GM12878 (cell line): ENCODE measurements at regions not wholly inside any gene's neighbourhood (a gene's known extent, or its start where the extent isn't known, plus 50 kb on each side); places are given as distances from the start of the nearest gene placed in this dataset.

ENCODE experiments used
- ATAC-seq: fragments of 200-7000 bp; cut with Tn5 transposase; 3 replicates; pipeline ENCODE4 v1.9.1; 2020; ENCODE audit warnings: mild to moderate bottlenecking, moderate library complexity
- BruUV-seq: library from RNA; stranded (reverse); fragments of 400-500 nt; replicated peaks from 2 replicates; lab custom pipeline; 2021; lab: Mats Ljungman, UMichigan
- CTCF ChIA-PET: fragments of 300-600 bp; sonication (Branson Sonifier 250); formaldehyde crosslinking; extraction: SDS; loops from one replicate; lab custom pipeline; 2021; ENCODE audit warnings: inconsistent platforms; lab: Yijun Ruan, JAX
- POLR2A ChIA-PET: fragments of 350-600 bp; formaldehyde crosslinking; extraction: SDS; loops from one replicate; lab custom pipeline; 2021; ENCODE audit warnings: inconsistent platforms; lab: Charles Lee
- RAD21 ChIA-PET: fragments of 300-600 bp; sonication (Branson Sonifier 250); formaldehyde crosslinking; loops from one replicate; lab custom pipeline; 2023; ENCODE audit warnings: antibody characterized with exemption; ENCODE audit not compliant: unreplicated experiment; lab: Charles Lee
- SMC1A ChIA-PET: fragments of 300-600 bp; sonication (Branson Sonifier 250); formaldehyde crosslinking; loops from one replicate; lab custom pipeline; 2023; ENCODE audit not compliant: unreplicated experiment, uncharacterized antibody; lab: Charles Lee
- DNase-seq: peaks from one replicate; pipeline ENCODE4 v3.0.0-alpha.2; 2011; ENCODE audit warnings: low read depth, low spot score
- FAIRE-seq: peaks from 3 replicates; lab custom pipeline; 2011; peaks lifted over from hg19 to GRCh38; lab: Jason Lieb, UNC
- H2AFZ ChIP-seq: 2 replicates; pipeline ENCODE4 v1.6.0; 2011; ENCODE audit warnings: low read depth, low read length, control low read depth; ENCODE audit not compliant: control insufficient read depth
- H3K27ac ChIP-seq: 2 replicates; pipeline ENCODE4 v1.5.1; 2011; ENCODE audit warnings: control low read depth; ENCODE audit not compliant: control insufficient read depth, insufficient read depth
- H3K27me3 ChIP-seq, 2 experiments: replicated peaks in 1 of 2; 2 replicates each; pipeline versions ENCODE4 v1.6.0 to v1.6.1; 2011; ENCODE audit warnings: low read length in 1 of 2; ENCODE audit not compliant: control insufficient read depth in 2 of 2, insufficient read depth in 2 of 2
- H3K36me3 ChIP-seq, 2 experiments: 2 replicates each; pipeline ENCODE4 v1.5.1; 2011; ENCODE audit warnings: low read length in 1 of 2; ENCODE audit not compliant: control insufficient read depth in 2 of 2, insufficient read depth in 2 of 2
- H3K4me1 ChIP-seq: 2 replicates; pipeline ENCODE4 v1.6.1; 2011; ENCODE audit warnings: mild to moderate bottlenecking, low read length, moderate library complexity, mixed read lengths; ENCODE audit not compliant: control insufficient read depth, insufficient read depth
- H3K4me2 ChIP-seq: 2 replicates; pipeline ENCODE4 v1.6.0; 2011; ENCODE audit warnings: control low read depth; ENCODE audit not compliant: control insufficient read depth, insufficient read depth
- H3K4me3 ChIP-seq: fragments of 200-600 bp; sonication (generic); 2 replicates; pipeline ENCODE4 v1.5.1; 2016
- H3K79me2 ChIP-seq: 2 replicates; pipeline ENCODE4 v1.6.0; 2011; ENCODE audit warnings: low read length; ENCODE audit not compliant: control insufficient read depth, insufficient read depth
- H3K9ac ChIP-seq: 2 replicates; pipeline ENCODE4 v1.8.0; 2011; ENCODE audit warnings: low read length, control low read depth, mixed read lengths; ENCODE audit not compliant: control insufficient read depth, insufficient read depth
- H3K9me3 ChIP-seq: replicated peaks from 3 replicates; pipeline ENCODE4 v1.5.1; 2011; ENCODE audit warnings: mild to moderate bottlenecking, low read length; ENCODE audit not compliant: control insufficient read depth, insufficient read depth
- H4K20me1 ChIP-seq: 2 replicates; pipeline ENCODE4 v1.6.0; 2011; ENCODE audit not compliant: control insufficient read depth, insufficient read depth
- BACH1 ChIP-seq: fragments of 450-650 bp; IDR thresholded peaks from 2 replicates; pipeline ENCODE4 v1.6.1; 2017; ENCODE audit warnings: mild to moderate bottlenecking, borderline replicate concordance
- CREB1 ChIP-seq: IDR thresholded peaks from 2 replicates; pipeline ENCODE4 v1.6.1; 2012; ENCODE audit warnings: low read depth, mild to moderate bottlenecking, inconsistent platforms
- CTCF ChIP-seq, 3 experiments: IDR thresholded peaks in 2 of 3; conservative IDR thresholded peaks in 1 of 3; 2 replicates each; pipeline ENCODE4 v1.5.1; 2011; ENCODE audit warnings: low read depth in 3 of 3, low read length in 3 of 3, mild to moderate bottlenecking in 3 of 3, control low read depth in 2 of 3, moderate library complexity in 2 of 3, inconsistent platforms in 1 of 3, mixed read lengths in 1 of 3; ENCODE audit not compliant: control insufficient read depth in 2 of 3, insufficient read depth in 1 of 3; ENCODE audit errors: extremely low read depth in 1 of 3
- DPF2 ChIP-seq: fragments of 450-650 bp; IDR thresholded peaks from 2 replicates; pipeline ENCODE4 v1.6.1; 2017; ENCODE audit warnings: mild to moderate bottlenecking
- FOXM1 ChIP-seq: IDR thresholded peaks from 2 replicates; pipeline ENCODE4 v1.6.1; 2012; ENCODE audit warnings: low read depth, mild to moderate bottlenecking, inconsistent platforms, low read length, moderate library complexity
- HDAC6 ChIP-seq: fragments of 200-600 bp; sonication (generic); IDR thresholded peaks from one replicate; pipeline ENCODE4 v1.8.0; 2017; ENCODE audit warnings: antibody characterized with exemption; ENCODE audit not compliant: unreplicated experiment
- LARP7 ChIP-seq: fragments of 450-650 bp; IDR thresholded peaks from 2 replicates; pipeline ENCODE4 v1.6.1; 2017; ENCODE audit warnings: mild to moderate bottlenecking
- MLLT1 ChIP-seq: fragments of 450-650 bp; IDR thresholded peaks from 2 replicates; pipeline ENCODE4 v1.6.1; 2016; ENCODE audit warnings: mild to moderate bottlenecking
- MYB ChIP-seq: fragments of 150-350 bp; IDR thresholded peaks from 2 replicates; pipeline ENCODE4 v1.6.1; 2014; ENCODE audit warnings: mild to moderate bottlenecking, low read depth, low read length, borderline replicate concordance
- NKRF ChIP-seq: fragments of 450-650 bp; conservative IDR thresholded peaks from 2 replicates; pipeline ENCODE4 v1.6.1; 2017; ENCODE audit warnings: mild to moderate bottlenecking, moderate library complexity
- POLR2AphosphoS2 ChIP-seq: IDR thresholded peaks from 2 replicates; pipeline ENCODE4 v1.6.1; 2011; ENCODE audit warnings: low read depth, mild to moderate bottlenecking, low read length, improper control_type of control experiment, moderate library complexity
- RBBP5 ChIP-seq: fragments of 200-600 bp; sonication (generic); conservative IDR thresholded peaks from 2 replicates; pipeline ENCODE4 v1.6.1; 2016
- SMAD1 ChIP-seq: fragments of 450-650 bp; IDR thresholded peaks from 2 replicates; pipeline ENCODE4 v1.6.1; 2018; ENCODE audit warnings: mild to moderate bottlenecking, low read depth; ENCODE audit not compliant: partially characterized antibody
- TBL1XR1 ChIP-seq: IDR thresholded peaks from 2 replicates; pipeline ENCODE4 v1.6.1; 2012; ENCODE audit warnings: low read depth, low read length, improper control_type of control experiment
- ZNF207 ChIP-seq: fragments of 450-650 bp; IDR thresholded peaks from 2 replicates; pipeline ENCODE4 v1.6.1; 2014; ENCODE audit warnings: antibody characterized with exemption, mild to moderate bottlenecking, borderline replicate concordance
- ZZZ3 ChIP-seq: IDR thresholded peaks from 2 replicates; pipeline ENCODE4 v1.6.1; 2011; ENCODE audit warnings: low read depth; ENCODE audit not compliant: control insufficient read depth, insufficient read length
- WGBS: methylation state at CpG from one replicate; pipeline ENCODE4 v1.1.6; 2016; ENCODE audit warnings: low lambda C conversion rate; ENCODE audit not compliant: insufficient replicate concordance, insufficient coverage; ENCODE audit errors: missing lambda C conversion rate; 5-methylcytosine and 5-hydroxymethylcytosine counted together
- in situ Hi-C: fragments of 300-500 bp; cut with MboI; formaldehyde crosslinking; loops from 9 replicates; pipeline ENCODE4 v1.14.3; 2018; ENCODE audit warnings: mixed read lengths
- intact Hi-C: fragments of 100-400 bp; cut with micrococcal nuclease; formaldehyde crosslinking; loops from one replicate; pipeline ENCODE4 v1.14.2; 2022; ENCODE audit not compliant: unreplicated experiment
- TF ChIP-seq, protein P1 (sequence below): fragments of 450-650 bp; IDR thresholded peaks from 2 replicates; pipeline ENCODE4 v1.6.1; 2017; ENCODE audit warnings: borderline replicate concordance

DNA sequence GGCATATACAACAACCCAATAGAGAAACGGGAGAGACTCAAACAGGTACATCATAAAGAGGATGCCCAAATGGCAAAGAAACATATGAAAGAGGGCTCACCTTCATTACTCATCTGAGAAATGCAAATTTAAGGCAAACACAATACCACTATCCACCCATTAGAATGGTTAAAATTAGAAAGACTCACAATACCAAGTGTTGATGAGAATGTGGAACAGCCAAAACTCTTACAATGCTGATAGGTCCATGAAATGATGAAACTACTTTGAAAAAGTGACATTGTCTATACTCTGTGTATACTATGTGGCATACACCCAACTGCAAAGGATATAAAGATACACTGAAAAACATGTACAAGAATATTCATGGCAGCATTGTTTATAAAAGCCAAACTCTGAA, 96.2 kb upstream of the TSHZ3 start (continued):
- no peak for TF ChIP-seq CTCF (IDR thresholded peaks at IDR 0.05 in 2 of 3, conservative IDR thresholded peaks at IDR 0.05 in 1 of 3; ENCODE audit: control insufficient read depth in 2 of 3, extremely low read depth in 1 of 3, insufficient read depth in 1 of 3, low read depth in 3 of 3, low read length in 3 of 3)
- TF ChIP-seq ZZZ3 = no peak
- no peak for TF ChIP-seq TBL1XR1

- ChIA-PET SMC1A (no interaction called here), POLR2A (no interaction called here), RAD21 (no interaction called here), CTCF (no interaction called here)
- H3K36me3 ChIP-seq = no peaks in the 10 kb centered on the region
- no TSS peak for BruUV-seq
- in situ Hi-C loops = no loop called here
- no peaks in the 10 kb centered on the region for H3K79me2 ChIP-seq
- no peak overlapping the region for H3K9ac ChIP-seq
- H3K4me1 ChIP-seq = no peaks in the 10 kb centered on the region
- H3K27ac ChIP-seq = no peak overlapping the region
- intact Hi-C loops = no loop called here
- 32% methylated on average over 7 of the region's 7 CpGs for WGBS
- H3K4me3 ChIP-seq = no peak overlapping the region
- no peak overlapping the region for H2AFZ ChIP-seq
- ATAC-seq = no peak
- no peaks in the 10 kb centered on the region for H4K20me1 ChIP-seq
- no peaks in the 10 kb centered on the region for H3K27me3 ChIP-seq
- FAIRE-seq = no peak
- H3K9me3 ChIP-seq = no peaks in the 10 kb centered on the region; the same call in 2 of the 3 replicates
- H3K4me2 ChIP-seq = no peak overlapping the region
- DNase-seq = no peak
- TF ChIP-seq, protein P1, sequence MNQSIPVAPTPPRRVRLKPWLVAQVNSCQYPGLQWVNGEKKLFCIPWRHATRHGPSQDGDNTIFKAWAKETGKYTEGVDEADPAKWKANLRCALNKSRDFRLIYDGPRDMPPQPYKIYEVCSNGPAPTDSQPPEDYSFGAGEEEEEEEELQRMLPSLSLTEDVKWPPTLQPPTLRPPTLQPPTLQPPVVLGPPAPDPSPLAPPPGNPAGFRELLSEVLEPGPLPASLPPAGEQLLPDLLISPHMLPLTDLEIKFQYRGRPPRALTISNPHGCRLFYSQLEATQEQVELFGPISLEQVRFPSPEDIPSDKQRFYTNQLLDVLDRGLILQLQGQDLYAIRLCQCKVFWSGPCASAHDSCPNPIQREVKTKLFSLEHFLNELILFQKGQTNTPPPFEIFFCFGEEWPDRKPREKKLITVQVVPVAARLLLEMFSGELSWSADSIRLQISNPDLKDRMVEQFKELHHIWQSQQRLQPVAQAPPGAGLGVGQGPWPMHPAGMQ = no peak
- no peak for TF ChIP-seq LARP7
- TF ChIP-seq NKRF = no peak
- TF ChIP-seq FOXM1 = no peak
- no peak for TF ChIP-seq SMAD1
- no peak for TF ChIP-seq CREB1
- TF ChIP-seq MLLT1 = no peak
- TF ChIP-seq DPF2 = no peak
- TF ChIP-seq HDAC6 = no peak
- TF ChIP-seq MYB = no peak
- no peak for TF ChIP-seq RBBP5
- no peak for TF ChIP-seq POLR2AphosphoS2
- no peak for TF ChIP-seq BACH1
- no peak for TF ChIP-seq ZNF207
- TF ChIP-seq ZZZ3 = no peak
Measured at GRCh38 chr19:31448221-31448657, 99.0 kb upstream of the TSHZ3 start.
